ENCODE measurements at regions not wholly inside any gene's neighbourhood (a gene's known extent, or its start where the extent isn't known, plus 50 kb on each side); places are given as distances from the start of the nearest gene placed in this dataset.
"Not testable (repeated sequence)": the region's sequence is repeated elsewhere in the genome, so short reads cannot be mapped to it uniquely, and the experiment has no call there.

DNA sequence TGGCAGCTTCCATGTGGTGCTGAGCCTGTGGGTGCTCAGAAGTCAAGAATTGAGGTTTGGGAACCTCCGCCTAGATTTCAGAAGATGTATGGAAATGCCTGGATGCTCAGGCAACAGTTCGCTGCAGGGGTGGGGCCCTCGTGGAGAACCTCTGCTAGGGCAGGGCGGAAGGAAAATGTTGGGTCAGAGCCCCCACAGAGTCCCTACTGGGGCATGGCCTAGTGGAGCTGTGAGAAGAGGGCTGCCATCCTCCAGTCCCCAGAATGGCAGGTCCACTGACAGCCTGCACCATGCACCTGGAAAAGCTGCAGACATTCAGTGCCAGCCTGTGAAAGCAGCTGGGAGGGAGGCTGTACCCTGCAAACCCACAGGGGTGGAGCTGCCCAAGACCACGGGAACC lies 56.5 kb upstream of the PCLO start:
- TF ChIP-seq, protein P1, sequence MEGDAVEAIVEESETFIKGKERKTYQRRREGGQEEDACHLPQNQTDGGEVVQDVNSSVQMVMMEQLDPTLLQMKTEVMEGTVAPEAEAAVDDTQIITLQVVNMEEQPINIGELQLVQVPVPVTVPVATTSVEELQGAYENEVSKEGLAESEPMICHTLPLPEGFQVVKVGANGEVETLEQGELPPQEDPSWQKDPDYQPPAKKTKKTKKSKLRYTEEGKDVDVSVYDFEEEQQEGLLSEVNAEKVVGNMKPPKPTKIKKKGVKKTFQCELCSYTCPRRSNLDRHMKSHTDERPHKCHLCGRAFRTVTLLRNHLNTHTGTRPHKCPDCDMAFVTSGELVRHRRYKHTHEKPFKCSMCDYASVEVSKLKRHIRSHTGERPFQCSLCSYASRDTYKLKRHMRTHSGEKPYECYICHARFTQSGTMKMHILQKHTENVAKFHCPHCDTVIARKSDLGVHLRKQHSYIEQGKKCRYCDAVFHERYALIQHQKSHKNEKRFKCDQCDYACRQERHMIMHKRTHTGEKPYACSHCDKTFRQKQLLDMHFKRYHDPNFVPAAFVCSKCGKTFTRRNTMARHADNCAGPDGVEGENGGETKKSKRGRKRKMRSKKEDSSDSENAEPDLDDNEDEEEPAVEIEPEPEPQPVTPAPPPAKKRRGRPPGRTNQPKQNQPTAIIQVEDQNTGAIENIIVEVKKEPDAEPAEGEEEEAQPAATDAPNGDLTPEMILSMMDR (IDR thresholded peaks at IDR 0.05) = not testable (repeated sequence)
- TF ChIP-seq, protein P2, sequence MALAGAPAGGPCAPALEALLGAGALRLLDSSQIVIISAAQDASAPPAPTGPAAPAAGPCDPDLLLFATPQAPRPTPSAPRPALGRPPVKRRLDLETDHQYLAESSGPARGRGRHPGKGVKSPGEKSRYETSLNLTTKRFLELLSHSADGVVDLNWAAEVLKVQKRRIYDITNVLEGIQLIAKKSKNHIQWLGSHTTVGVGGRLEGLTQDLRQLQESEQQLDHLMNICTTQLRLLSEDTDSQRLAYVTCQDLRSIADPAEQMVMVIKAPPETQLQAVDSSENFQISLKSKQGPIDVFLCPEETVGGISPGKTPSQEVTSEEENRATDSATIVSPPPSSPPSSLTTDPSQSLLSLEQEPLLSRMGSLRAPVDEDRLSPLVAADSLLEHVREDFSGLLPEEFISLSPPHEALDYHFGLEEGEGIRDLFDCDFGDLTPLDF (CRISPR knock-in tag; IDR thresholded peaks at IDR 0.05) = not testable (repeated sequence)
- TF ChIP-seq SMAD3 (CRISPR knock-in tag; IDR thresholded peaks at IDR 0.05; ENCODE audit: borderline replicate concordance); IRF2 (CRISPR knock-in tag; IDR thresholded peaks at IDR 0.05; ENCODE audit: borderline replicate concordance, low read depth); JUN (CRISPR knock-in tag; IDR thresholded peaks at IDR 0.05): not testable (repeated sequence)
